SK-N-SH (cell line): ENCODE measurements at regions not wholly inside any gene's neighbourhood (a gene's known extent, or its start where the extent isn't known, plus 50 kb on each side); places are given as distances from the start of the nearest gene placed in this dataset.
"Not testable (repeated sequence)": the region's sequence is repeated elsewhere in the genome, so short reads cannot be mapped to it uniquely, and the experiment has no call there.

Experiments used
- CTCF ChIP-seq: fragments of 200-600 bp; sonication (generic); IDR thresholded peaks from 2 replicates; pipeline ENCODE4 v1.6.1; 2017; ENCODE audit warnings: antibody characterized with exemption, mild to moderate bottlenecking, moderate library complexity
- EP300 ChIP-seq, 2 experiments: IDR thresholded peaks; 2 replicates each; pipeline versions ENCODE4 v1.4.0 to v1.6.1; 2012; ENCODE audit warnings: borderline replicate concordance in 1 of 2, low read depth in 1 of 2, low read length in 1 of 2
- FOXM1 ChIP-seq: IDR thresholded peaks from 2 replicates; pipeline ENCODE4 v1.4.0; 2012; ENCODE audit warnings: low read depth, mild to moderate bottlenecking
- MEF2A ChIP-seq: IDR thresholded peaks from 2 replicates; pipeline ENCODE4 v1.4.0; 2012; ENCODE audit warnings: low read depth, borderline replicate concordance
- NFIC ChIP-seq: IDR thresholded peaks from 2 replicates; pipeline ENCODE4 v1.4.0; 2012; ENCODE audit warnings: borderline replicate concordance
- POLR2AphosphoS5 ChIP-seq: IDR thresholded peaks from 2 replicates; pipeline ENCODE4 v1.6.1; 2012; ENCODE audit warnings: low read depth, low read length
- RXRA ChIP-seq: IDR thresholded peaks from 2 replicates; pipeline ENCODE4 v1.4.0; 2012; ENCODE audit warnings: low read depth, mild to moderate bottlenecking, borderline replicate concordance
- SMC3 ChIP-seq: IDR thresholded peaks from 2 replicates; pipeline ENCODE4 v1.6.1; 2012; ENCODE audit warnings: low read depth, low read length, improper control_type of control experiment
- USF1 ChIP-seq: IDR thresholded peaks from 2 replicates; pipeline ENCODE4 v1.4.0; 2012; ENCODE audit warnings: low read depth, borderline replicate concordance
- ZBTB33 ChIP-seq: IDR thresholded peaks from 2 replicates; pipeline ENCODE4 v1.4.0; 2012; ENCODE audit warnings: low read depth, borderline replicate concordance

- not testable (repeated sequence) for TF ChIP-seq POLR2AphosphoS5; MEF2A; EP300 (IDR thresholded peaks at IDR 0.05; ENCODE audit: borderline replicate concordance in 1 of 2, low read depth in 1 of 2, low read length in 1 of 2); RXRA; ZBTB33; FOXM1; NFIC; USF1
- TF ChIP-seq CTCF (peak; percentile 63), SMC3 (peak; percentile 10; the same call in 1 of the 2 replicates)
These were observed 77.2 kb upstream of the AGTPBP1 start for GRCh38 chr9:85818971-85819370.
